ENCODE measurements at regions not wholly inside any gene's neighbourhood (a gene's known extent, or its start where the extent isn't known, plus 50 kb on each side); places are given as distances from the start of the nearest gene placed in this dataset.

DNA sequence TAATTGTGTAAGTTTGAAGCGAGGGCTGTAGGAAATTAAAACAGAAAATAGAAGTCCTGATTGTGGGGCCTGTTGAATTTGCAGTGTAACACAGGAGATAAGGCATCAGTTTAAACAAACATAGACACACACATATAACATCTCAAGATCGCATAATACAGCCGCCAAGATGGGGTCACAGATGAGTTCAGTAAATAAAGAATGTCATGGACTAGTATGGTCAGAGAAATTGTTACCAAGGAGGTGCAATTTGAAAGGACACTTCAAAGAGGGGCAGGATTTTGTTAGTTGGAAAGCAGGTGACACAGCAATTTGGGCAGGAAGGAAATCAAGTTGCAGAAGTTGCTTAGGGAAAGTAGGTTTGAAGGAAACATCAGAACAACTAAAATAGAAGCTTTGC, 450.0 kb downstream of the USP25 start:
- DNase-seq (ENCODE audit: low read depth) = no peak

DNA sequence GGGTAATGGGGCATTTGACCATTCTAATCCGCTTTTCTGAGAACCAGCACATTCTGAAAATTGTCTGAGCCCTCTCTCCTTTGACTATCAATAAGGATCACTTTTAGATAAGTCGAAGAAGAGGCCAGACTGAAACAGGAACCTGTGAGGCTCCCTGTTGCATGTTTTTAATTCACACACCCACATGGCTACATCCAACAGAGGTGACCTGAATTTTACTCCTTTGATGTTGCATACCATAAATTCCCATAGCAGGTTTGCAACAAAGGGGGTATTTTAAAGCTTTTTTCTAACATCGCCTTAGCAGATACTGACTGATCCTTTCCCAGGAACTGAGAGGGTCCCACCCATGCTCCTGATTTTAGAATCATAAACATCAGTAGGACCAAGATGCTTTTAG, 450.8 kb downstream of the USP25 start:
- DNase-seq (ENCODE audit: low read depth) = no peak

- no peak for DNase-seq (ENCODE audit: low read depth)
These were observed 451.2 kb downstream of the USP25 start for GRCh38 chr21:16181018-16181417.

DNA sequence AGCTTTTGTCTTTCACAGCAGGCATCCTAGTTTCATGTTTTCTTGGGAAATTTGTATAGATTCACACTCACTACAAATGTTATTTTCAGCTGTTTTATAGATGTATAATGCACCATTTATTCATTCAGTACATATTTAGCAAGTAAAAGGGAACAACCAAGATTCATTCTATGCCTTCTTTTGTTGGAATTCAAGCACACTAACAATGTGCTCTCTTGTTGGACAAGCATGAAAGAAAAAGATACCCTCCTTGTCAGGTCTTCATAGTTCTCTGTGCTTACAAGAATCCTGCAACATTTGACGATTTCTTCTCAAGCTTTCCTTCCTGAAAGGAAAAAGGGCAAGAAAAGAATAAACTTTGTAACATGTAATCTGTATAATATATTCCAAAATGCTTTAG, 456.0 kb downstream of the USP25 start:
- no peak for DNase-seq (ENCODE audit: low read depth)

DNA sequence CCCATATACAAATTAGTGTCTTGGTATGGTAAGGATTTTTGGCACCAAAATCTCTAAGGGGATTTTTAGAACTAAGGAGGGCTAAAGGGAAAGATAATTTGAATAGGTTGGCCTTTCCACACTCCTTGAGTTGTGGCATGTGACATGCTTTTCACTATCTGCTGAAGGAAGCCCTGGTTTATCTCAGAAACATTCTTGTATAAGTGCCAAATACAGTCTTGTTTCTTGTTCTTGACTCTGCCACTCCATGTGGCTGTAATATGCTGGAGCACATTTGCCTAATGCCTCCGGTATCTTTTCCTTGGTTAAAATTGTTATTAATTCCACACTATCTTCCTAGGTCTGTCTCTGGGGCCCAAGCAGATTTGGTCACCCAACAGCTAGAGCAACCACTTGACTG, 457.0 kb downstream of the USP25 start:
- DNase-seq (ENCODE audit: low read depth) = no peak

DNA sequence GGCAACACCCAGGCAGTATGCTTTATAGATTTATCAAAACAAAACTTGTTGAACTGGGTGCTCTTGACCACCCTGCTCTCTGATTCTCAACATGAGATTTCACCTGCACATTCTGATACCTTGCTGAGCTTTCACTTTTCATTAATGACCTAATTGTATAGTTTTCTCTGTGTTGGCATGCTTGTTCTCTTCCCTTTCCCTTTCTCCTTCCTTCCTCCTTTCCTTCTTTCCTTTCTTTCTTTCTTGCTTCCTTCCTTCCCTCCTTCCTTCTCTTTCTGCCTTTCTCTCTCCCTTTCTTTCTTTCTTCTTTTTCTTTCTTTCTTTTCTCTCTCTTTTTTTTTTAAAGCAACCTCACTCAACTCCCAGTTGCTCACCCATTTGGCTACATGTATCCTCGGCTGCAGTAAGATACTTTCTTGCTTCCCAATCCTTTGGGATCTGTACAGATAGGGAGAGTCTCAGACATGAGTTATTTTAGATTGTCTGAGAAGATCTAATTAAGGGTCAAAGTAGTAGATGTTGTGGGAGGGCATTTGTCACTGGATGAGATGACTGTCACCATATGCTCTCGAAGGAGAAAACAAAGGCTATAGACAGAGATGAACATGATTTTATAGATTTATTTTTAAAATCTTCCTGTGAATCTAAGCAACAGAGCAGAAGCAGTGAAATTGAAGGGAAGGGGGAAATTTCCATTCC, 458.0 kb downstream of the USP25 start:
- DNase-seq (ENCODE audit: low read depth) = no peak

- DNase-seq (ENCODE audit: low read depth) = peak; percentile 84
These were observed 463.1 kb downstream of the USP25 start for GRCh38 chr21:16192902-16193301.

- DNase-seq (ENCODE audit: low read depth) = no peak
These were observed 463.8 kb downstream of the USP25 start for GRCh38 chr21:16193496-16194094.

DNA sequence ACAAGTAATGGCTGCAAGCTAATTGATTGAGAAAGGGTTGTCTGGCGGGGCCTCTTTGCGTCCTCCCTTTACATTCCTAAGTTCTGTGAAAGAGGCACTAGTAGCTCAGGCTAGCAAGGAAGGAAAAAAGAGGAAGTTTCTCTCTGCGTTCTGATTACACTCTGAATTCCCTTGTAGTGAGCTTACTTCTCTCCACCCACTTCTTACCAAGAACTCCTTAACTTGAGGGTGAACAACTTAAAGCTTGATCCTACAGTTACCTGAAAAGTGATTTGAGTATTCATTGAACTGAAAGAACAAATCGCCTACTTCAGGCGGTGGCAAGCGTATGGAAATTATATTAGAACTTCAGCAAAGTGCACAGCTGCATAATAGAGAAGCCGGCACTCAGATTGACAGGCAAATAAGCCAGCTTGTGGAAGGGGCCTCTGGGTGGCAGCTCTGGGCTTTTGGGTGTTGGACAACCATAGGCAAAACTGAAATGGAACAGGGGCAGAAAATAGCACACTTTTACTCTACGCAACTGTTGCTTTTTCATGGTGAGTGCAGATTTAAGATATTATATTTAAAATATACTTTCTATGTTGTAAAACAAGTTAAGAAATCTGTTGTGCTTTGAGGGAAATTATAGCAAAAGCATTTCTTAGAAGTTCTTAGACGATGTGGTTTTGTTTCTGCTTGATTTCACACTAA, 464.5 kb downstream of the USP25 start:
- peak; percentile 78 for DNase-seq (ENCODE audit: low read depth)

- peak; percentile 21 for DNase-seq (ENCODE audit: low read depth)
These were observed 465.2 kb downstream of the USP25 start for GRCh38 chr21:16194788-16195537.

GRCh38 chr21:16195538-16195910, 465.7 kb downstream of the USP25 start:
- DNase-seq (ENCODE audit: low read depth) = peak; percentile 51

DNA sequence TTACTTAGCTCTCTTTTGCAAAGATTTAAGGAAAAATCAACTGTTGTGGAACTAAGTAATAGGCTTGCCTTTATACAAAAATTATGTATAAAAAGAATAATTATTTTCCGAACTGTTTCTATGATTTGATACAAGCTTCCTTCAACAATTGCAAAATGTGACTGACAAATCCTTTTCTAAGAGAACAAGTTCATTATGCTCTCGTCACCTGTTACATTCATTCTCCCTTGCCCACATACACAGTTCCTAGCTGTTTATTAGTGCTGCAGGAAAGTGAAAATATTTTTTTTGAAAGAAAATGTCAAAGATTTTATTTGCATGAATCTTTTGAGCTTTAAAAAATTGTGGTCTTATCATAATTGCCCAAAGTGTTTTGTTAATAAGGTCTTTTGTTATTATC, 466.2 kb downstream of the USP25 start:
- DNase-seq (ENCODE audit: low read depth) = peak; percentile 38

GRCh38 chr21:16198546-16198945, 468.8 kb downstream of the USP25 start:
- no peak for DNase-seq (ENCODE audit: low read depth)

GRCh38 chr21:16199539-16199938, 469.8 kb downstream of the USP25 start:
- DNase-seq (ENCODE audit: low read depth) = no peak

- no peak for DNase-seq (ENCODE audit: low read depth)
These were observed 471.9 kb downstream of the USP25 start for GRCh38 chr21:16201718-16202117.

- peak; percentile 9 for DNase-seq (ENCODE audit: low read depth)
These were observed 475.7 kb downstream of the USP25 start for GRCh38 chr21:16205527-16205926.

DNA sequence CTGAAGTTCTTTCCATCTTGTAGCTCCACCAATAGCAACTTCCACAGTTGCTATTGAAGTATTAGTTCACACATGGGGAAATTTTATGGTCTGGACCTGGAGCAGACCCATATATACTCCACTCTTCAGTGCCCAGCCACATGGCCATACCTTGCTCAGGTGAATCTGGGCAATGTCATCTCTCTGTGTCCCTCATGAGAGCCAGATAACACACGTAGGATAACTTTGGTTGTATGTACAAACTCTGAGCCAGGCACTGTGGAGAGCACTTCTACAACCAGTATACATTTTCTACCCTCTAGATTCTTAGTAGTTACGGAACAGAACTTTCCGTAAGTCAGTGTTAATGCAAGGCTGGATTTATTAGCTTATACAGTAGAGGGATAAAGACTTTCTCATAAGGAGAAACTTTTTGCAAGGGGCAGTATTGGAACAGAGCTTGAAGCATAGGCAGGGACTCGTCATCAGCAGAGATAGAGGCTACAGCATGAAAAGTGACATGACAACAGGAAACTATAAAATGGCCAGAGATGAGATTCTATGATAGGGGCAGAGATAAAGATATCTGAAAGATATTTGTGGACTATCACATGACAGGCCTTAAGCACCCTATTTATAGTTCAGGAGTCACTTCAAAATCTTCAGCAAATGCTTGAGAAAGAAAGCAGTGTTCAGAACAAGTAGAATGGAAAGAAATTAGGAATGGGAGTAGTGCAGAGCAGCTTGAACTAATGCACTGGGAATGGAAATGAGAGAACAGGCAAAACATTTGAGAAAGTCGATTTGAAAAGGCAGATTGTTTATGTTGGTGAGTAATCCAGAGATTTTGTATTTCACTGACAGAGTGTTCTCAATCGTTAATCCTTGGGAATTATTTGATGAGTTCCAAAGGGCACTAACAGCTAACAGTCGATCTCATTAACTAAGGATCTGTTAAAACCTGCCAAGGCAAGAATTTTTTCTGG, 481.8 kb downstream of the USP25 start:
- DNase-seq (ENCODE audit: low read depth) = peak; percentile 63

DNA sequence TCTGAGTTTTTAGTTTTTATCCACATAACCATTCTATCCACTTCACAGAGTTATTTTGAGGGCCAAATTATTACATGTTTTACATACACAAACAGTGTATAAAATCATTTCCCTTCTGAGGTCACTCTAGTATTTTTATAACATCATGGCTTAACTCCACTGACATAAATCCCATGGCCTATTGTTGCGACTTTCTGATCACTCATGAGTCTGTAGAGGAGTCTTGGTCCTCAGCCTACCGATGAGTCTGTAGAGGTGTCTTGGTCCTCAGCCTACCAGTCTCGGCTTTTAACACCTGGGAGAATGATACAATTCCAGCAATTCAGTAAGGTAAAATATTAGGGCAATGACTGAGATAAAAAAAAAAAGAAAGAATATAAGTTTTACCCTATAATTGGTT, 483.7 kb downstream of the USP25 start:
- no peak for DNase-seq (ENCODE audit: low read depth)

- DNase-seq (ENCODE audit: low read depth) = no peak
These were observed 485.4 kb downstream of the USP25 start for GRCh38 chr21:16215193-16215592.

DNA sequence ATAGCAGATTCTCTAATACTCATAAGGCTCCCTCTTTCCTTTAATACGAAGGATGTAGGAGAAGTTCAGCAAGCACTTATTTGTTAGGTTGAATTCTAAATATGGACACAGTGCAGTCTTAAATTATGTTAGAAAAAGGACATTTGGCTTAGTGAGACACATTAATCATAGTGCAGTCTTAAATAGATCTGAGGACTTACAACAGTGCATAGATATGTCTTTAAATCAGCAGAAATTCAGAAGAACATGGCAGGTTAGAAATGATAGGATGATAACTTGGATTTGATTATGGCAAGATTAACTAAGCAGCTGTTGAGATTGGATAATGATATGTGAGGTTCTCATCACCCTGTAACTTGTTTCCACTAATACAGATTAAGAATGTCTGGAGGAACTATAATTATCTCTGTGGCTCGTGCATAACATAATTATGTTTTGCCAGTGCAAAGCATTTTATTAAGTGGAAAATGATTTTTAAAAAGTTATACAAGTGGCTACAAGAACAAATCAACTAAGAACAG, 485.9 kb downstream of the USP25 start:
- no peak for DNase-seq (ENCODE audit: low read depth)

GRCh38 chr21:16216288-16216962, 486.6 kb downstream of the USP25 start:
- DNase-seq (ENCODE audit: low read depth) = peak; percentile 6

Measured in renal cortical epithelial cell (primary cell).